NCI-H2171 treated with DMSO at 0.1 percent for 48 hours (cell line): ENCODE measurements at regions not wholly inside any gene's neighbourhood (a gene's known extent, or its start where the extent isn't known, plus 50 kb on each side); places are given as distances from the start of the nearest gene placed in this dataset.
"Not testable (repeated sequence)": the region's sequence is repeated elsewhere in the genome, so short reads cannot be mapped to it uniquely, and the experiment has no call there.

ENCODE experiments used
- DNase-seq: peaks from one replicate; lab custom pipeline; 2025; lab: John Stamatoyannopoulos, UW

GRCh38 chr3:124137216-124137615, 145.3 kb upstream of the ROPN1 start:
- no peak for DNase-seq

- no peak for DNase-seq
Measured at GRCh38 chr3:124138148-124138547, 146.2 kb upstream of the ROPN1 start.

- DNase-seq: no peak
Measured at GRCh38 chr3:124140746-124141145, 148.8 kb upstream of the ROPN1 start.

- DNase-seq: no peak
Measured at GRCh38 chr3:124142389-124142970, 150.6 kb upstream of the ROPN1 start.

- DNase-seq: no peak
Measured at GRCh38 chr3:124143047-124143446, 151.1 kb upstream of the ROPN1 start.

GRCh38 chr3:124144035-124144814, 152.3 kb upstream of the ROPN1 start:
- DNase-seq: no peak

GRCh38 chr3:124147429-124147828, 155.5 kb upstream of the ROPN1 start:
- no peak for DNase-seq

GRCh38 chr3:124147946-124148345, 156.0 kb upstream of the ROPN1 start:
- DNase-seq: no peak

GRCh38 chr3:124149081-124149480, 157.2 kb upstream of the ROPN1 start:
- DNase-seq: no peak

- peak; percentile 68 for DNase-seq
Measured at GRCh38 chr3:124149771-124150170, 157.8 kb upstream of the ROPN1 start.

GRCh38 chr3:124152891-124153290, 161.0 kb upstream of the ROPN1 start:
- not testable (repeated sequence) for DNase-seq

GRCh38 chr3:124156866-124157712, 165.2 kb upstream of the ROPN1 start:
- DNase-seq: no peak

- no peak for DNase-seq
Measured at GRCh38 chr3:124157748-124158147, 165.8 kb upstream of the ROPN1 start.

GRCh38 chr3:124158168-124158881, 166.4 kb upstream of the ROPN1 start:
- DNase-seq: no peak

GRCh38 chr3:124161448-124161847, 169.5 kb upstream of the ROPN1 start:
- no peak for DNase-seq

GRCh38 chr3:124163689-124164088, 171.8 kb upstream of the ROPN1 start:
- DNase-seq: no peak

- DNase-seq: no peak
Measured at GRCh38 chr3:124168271-124168670, 176.3 kb upstream of the ROPN1 start.

GRCh38 chr3:124172283-124172682, 180.4 kb upstream of the ROPN1 start:
- DNase-seq: no peak

- no peak for DNase-seq
Measured at GRCh38 chr3:124172816-124173215, 180.9 kb upstream of the ROPN1 start.

- peak; percentile 90 for DNase-seq
Measured at GRCh38 chr3:124174476-124174875, 182.6 kb upstream of the ROPN1 start.

- DNase-seq: peak; percentile 55
Measured at GRCh38 chr3:124174910-124175874, 183.3 kb upstream of the ROPN1 start.
